PC-3 (cell line): ENCODE measurements at regions not wholly inside any gene's neighbourhood (a gene's known extent, or its start where the extent isn't known, plus 50 kb on each side); places are given as distances from the start of the nearest gene placed in this dataset.

Source experiments
- ATAC-seq: fragments of 200-7000 bp; cut with Tn5 transposase; 2 replicates; pipeline ENCODE4 v1.9.1; 2020; ENCODE audit warnings: mild to moderate bottlenecking, moderate library complexity
- BruUV-seq: library from RNA; stranded (reverse); fragments of 400-500 nt; replicated peaks from 2 replicates; lab custom pipeline; 2021; lab: Mats Ljungman, UMichigan
- CTCF ChIA-PET: fragments of 300-600 bp; sonication (Branson Sonifier 250); formaldehyde crosslinking; loops from one replicate; lab custom pipeline; 2022; ENCODE audit warnings: antibody characterized with exemption; lab: Charles Lee
- POLR2A ChIA-PET: fragments of 300-600 bp; sonication (Branson Sonifier 250); formaldehyde crosslinking; loops from one replicate; lab custom pipeline; 2022; ENCODE audit warnings: antibody characterized with exemption; ENCODE audit not compliant: unreplicated experiment; lab: Charles Lee
- DNase-seq: peaks from one replicate; pipeline ENCODE4 v3.0.0-alpha.2; 2015
- H2AFZ ChIP-seq: fragments of 300-600 bp; sonication (generic); 2 replicates; pipeline ENCODE4 v1.6.0; 2016; ENCODE audit warnings: antibody characterized with exemption, low read length
- H3F3A ChIP-seq: fragments of 300-600 bp; sonication (generic); one replicate; pipeline ENCODE4 v1.6.0; 2017; ENCODE audit warnings: antibody characterized with exemption, low read length, control low read depth, mild to moderate bottlenecking; ENCODE audit not compliant: unreplicated experiment
- H3K27ac ChIP-seq: fragments of 300-600 bp; sonication (generic); 2 replicates; pipeline ENCODE4 v1.5.1; 2016; ENCODE audit warnings: mild to moderate bottlenecking, low read length
- H3K27me3 ChIP-seq: fragments of 300-600 bp; sonication (generic); 2 replicates; pipeline ENCODE4 v1.6.1; 2016; ENCODE audit warnings: low read length, mixed read lengths
- H3K36me3 ChIP-seq: fragments of 300-600 bp; sonication (generic); 2 replicates; pipeline ENCODE4 v1.6.1; 2016; ENCODE audit warnings: low read depth, mixed run types, low read length, mixed read lengths
- H3K4me1 ChIP-seq: fragments of 300-600 bp; sonication (generic); 2 replicates; pipeline ENCODE4 v1.5.1; 2016; ENCODE audit warnings: low read length; ENCODE audit not compliant: insufficient read depth
- H3K4me2 ChIP-seq: fragments of 300-600 bp; sonication (generic); 2 replicates; pipeline ENCODE4 v1.6.0; 2016; ENCODE audit warnings: low read length
- H3K4me3 ChIP-seq: fragments of 300-600 bp; sonication (generic); 2 replicates; pipeline ENCODE4 v1.5.1; 2016; ENCODE audit warnings: mild to moderate bottlenecking, low read length, mixed read lengths
- H3K79me2 ChIP-seq: fragments of 300-600 bp; sonication (generic); 2 replicates; pipeline ENCODE4 v1.6.1; 2017; ENCODE audit warnings: low read length, mixed read lengths
- H3K9ac ChIP-seq: fragments of 300-600 bp; sonication (generic); 2 replicates; pipeline ENCODE4 v1.6.0; 2016; ENCODE audit warnings: mild to moderate bottlenecking, low read length
- H3K9me2 ChIP-seq: fragments of 300-600 bp; sonication (generic); replicated peaks from 2 replicates; pipeline ENCODE4 v1.6.1; 2016; ENCODE audit warnings: mixed run types, low read length, mixed read lengths
- H3K9me3 ChIP-seq: fragments of 300-600 bp; sonication (generic); 2 replicates; pipeline ENCODE4 v1.6.1; 2016; ENCODE audit warnings: low read length, mixed read lengths
- H4K20me1 ChIP-seq: fragments of 300-600 bp; sonication (generic); 2 replicates; pipeline ENCODE4 v1.6.1; 2016; ENCODE audit warnings: low read length, mixed read lengths
- EZH2 ChIP-seq: fragments of 300-600 bp; sonication (generic); IDR thresholded peaks from one replicate; pipeline ENCODE4 v1.6.1; 2017; ENCODE audit warnings: antibody characterized with exemption, mild to moderate bottlenecking, low read length; ENCODE audit not compliant: unreplicated experiment
- EZH2phosphoT487 ChIP-seq: fragments of 300-600 bp; sonication (generic); IDR thresholded peaks from 2 replicates; pipeline ENCODE4 v1.6.1; 2018; ENCODE audit warnings: mild to moderate bottlenecking, antibody characterized with exemption, low read length, borderline replicate concordance
- intact Hi-C: fragments of 100-400 bp; cut with micrococcal nuclease; formaldehyde crosslinking; loops from 2 replicates; pipeline ENCODE4 v1.9.0; 2023
- TF ChIP-seq, protein P1 (sequence below): fragments of 300-600 bp; sonication (generic); conservative IDR thresholded peaks from 2 replicates; pipeline ENCODE4 v1.5.1; 2017; ENCODE audit warnings: antibody characterized with exemption, low read depth, mild to moderate bottlenecking, low read length

GRCh38 chr12:90253136-90253535, 544.5 kb upstream of the ATP2B1 start:
- Histone ChIP-seq H3K27me3 (no peaks in the 10 kb centered on the region), H3K4me1 (peaks cover 26% of the 10 kb centered on the region), H3K36me3 (no peaks in the 10 kb centered on the region), H3K27ac (peak overlapping the region; percentile 68), H2AFZ (no peak overlapping the region), H4K20me1 (no peaks in the 10 kb centered on the region), H3K79me2 (no peaks in the 10 kb centered on the region), H3K4me3 (no peak overlapping the region), H3K4me2 (peak overlapping the region; percentile 43; the same call in 1 of the 2 replicates), H3K9me3 (no peaks in the 10 kb centered on the region), H3F3A (no peaks in the 10 kb centered on the region), H3K9me2 (no peaks in the 10 kb centered on the region), H3K9ac (peak overlapping the region; percentile 7)
- ChIA-PET POLR2A (interaction anchor here (0.5 kb wide), 1 partner anchor 172 kb away, joined by 3 read pairs; no protein-coding TSS in a partner anchor), CTCF (no interaction called here)
- intact Hi-C loops: loop anchor here (1.0 to 5.0 kb wide), 4 partner anchors 161 to 711 kb away; no protein-coding TSS in a partner anchor
- BruUV-seq: no TSS peak
- TF ChIP-seq EZH2: no peak
- TF ChIP-seq, protein P1, sequence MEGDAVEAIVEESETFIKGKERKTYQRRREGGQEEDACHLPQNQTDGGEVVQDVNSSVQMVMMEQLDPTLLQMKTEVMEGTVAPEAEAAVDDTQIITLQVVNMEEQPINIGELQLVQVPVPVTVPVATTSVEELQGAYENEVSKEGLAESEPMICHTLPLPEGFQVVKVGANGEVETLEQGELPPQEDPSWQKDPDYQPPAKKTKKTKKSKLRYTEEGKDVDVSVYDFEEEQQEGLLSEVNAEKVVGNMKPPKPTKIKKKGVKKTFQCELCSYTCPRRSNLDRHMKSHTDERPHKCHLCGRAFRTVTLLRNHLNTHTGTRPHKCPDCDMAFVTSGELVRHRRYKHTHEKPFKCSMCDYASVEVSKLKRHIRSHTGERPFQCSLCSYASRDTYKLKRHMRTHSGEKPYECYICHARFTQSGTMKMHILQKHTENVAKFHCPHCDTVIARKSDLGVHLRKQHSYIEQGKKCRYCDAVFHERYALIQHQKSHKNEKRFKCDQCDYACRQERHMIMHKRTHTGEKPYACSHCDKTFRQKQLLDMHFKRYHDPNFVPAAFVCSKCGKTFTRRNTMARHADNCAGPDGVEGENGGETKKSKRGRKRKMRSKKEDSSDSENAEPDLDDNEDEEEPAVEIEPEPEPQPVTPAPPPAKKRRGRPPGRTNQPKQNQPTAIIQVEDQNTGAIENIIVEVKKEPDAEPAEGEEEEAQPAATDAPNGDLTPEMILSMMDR: no peak
- no peak for TF ChIP-seq EZH2phosphoT487
- DNase-seq: no peak
- no peak for ATAC-seq

DNA sequence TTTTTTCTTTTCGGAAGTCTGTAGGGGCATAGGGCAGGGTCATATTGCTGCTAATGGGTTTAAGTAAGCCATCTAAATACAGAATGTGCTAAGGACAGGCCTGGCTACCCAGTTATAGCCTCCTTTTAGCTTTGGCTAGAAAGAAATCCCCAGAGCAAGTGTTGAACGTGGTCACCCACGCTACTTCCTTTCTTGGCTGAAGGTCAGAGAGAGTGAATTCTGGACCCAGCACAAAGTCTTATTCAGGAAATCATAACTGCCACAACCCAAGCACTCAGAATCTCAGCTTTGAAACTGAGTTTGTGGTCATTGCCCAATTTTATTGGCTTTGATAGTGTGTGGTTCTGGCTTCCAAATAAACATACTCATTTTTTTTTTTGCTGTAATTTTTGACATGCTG, 542.1 kb upstream of the ATP2B1 start:
- H3K36me3 ChIP-seq: no peaks in the 10 kb centered on the region
- TF ChIP-seq EZH2phosphoT487: no peak
- TF ChIP-seq, protein P1: no peak
- TF ChIP-seq EZH2: no peak
- no peaks in the 10 kb centered on the region for H4K20me1 ChIP-seq
- ChIA-PET POLR2A (no interaction called here), CTCF (no interaction called here)
- no peak overlapping the region for H3K27ac ChIP-seq
- ATAC-seq: no peak
- intact Hi-C loops: loop anchor here (5.0 kb wide), 3 partner anchors 158 to 708 kb away; no protein-coding TSS in a partner anchor
- H3K9ac ChIP-seq: no peak overlapping the region
- no peaks in the 10 kb centered on the region for H3F3A ChIP-seq
- H2AFZ ChIP-seq: no peak overlapping the region
- no peak overlapping the region for H3K4me3 ChIP-seq
- peak; percentile 30 for DNase-seq
- peaks cover 26% of the 10 kb centered on the region for H3K4me1 ChIP-seq
- no peaks in the 10 kb centered on the region for H3K79me2 ChIP-seq
- no peaks in the 10 kb centered on the region for H3K9me2 ChIP-seq
- H3K27me3 ChIP-seq: no peaks in the 10 kb centered on the region
- H3K4me2 ChIP-seq: no peak overlapping the region
- no TSS peak for BruUV-seq
- no peaks in the 10 kb centered on the region for H3K9me3 ChIP-seq

DNA sequence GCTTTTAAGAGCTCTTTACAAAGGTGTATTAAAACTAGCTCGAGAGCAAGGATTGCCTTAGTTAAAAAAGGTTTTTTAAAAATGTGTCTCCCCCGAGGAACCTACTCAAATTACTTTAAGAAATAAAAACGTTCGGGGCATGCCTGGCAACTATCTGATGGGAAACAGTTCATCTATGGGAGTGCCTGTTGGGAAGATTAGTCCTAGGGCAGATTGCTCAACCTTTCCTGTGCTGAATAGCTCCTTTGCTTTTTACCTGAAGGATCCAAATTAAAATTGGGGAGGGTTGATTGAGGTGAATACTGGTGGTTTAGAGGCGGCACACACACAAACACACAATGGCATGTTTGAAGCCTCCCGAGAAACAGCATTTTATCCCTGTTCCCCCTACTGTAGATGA, 541.4 kb upstream of the ATP2B1 start:
- Histone ChIP-seq H4K20me1 (no peaks in the 10 kb centered on the region), H3K4me2 (no peak overlapping the region), H3K4me1 (peaks cover 26% of the 10 kb centered on the region), H3K79me2 (no peaks in the 10 kb centered on the region), H3K27ac (no peak overlapping the region), H3K36me3 (no peaks in the 10 kb centered on the region), H3K9me3 (no peaks in the 10 kb centered on the region), H3K27me3 (no peaks in the 10 kb centered on the region), H3K9me2 (no peaks in the 10 kb centered on the region), H2AFZ (0 out of 2 replicates have a peak overlapping the region, but pooled peaks have one; percentile 7), H3K4me3 (no peak overlapping the region), H3F3A (no peaks in the 10 kb centered on the region), H3K9ac (no peak overlapping the region)
- intact Hi-C loops: loop anchor here (5.0 kb wide), 3 partner anchors 158 to 708 kb away; no protein-coding TSS in a partner anchor
- BruUV-seq: no TSS peak
- ChIA-PET POLR2A (no interaction called here), CTCF (no interaction called here)
- TF ChIP-seq EZH2 (no peak), EZH2phosphoT487 (no peak)
- TF ChIP-seq, protein P1: no peak
- ATAC-seq: no peak
- DNase-seq: peak; percentile 12
